ENCODE measurements at regions not wholly inside any gene's neighbourhood (a gene's known extent, or its start where the extent isn't known, plus 50 kb on each side); places are given as distances from the start of the nearest gene placed in this dataset.

DNA sequence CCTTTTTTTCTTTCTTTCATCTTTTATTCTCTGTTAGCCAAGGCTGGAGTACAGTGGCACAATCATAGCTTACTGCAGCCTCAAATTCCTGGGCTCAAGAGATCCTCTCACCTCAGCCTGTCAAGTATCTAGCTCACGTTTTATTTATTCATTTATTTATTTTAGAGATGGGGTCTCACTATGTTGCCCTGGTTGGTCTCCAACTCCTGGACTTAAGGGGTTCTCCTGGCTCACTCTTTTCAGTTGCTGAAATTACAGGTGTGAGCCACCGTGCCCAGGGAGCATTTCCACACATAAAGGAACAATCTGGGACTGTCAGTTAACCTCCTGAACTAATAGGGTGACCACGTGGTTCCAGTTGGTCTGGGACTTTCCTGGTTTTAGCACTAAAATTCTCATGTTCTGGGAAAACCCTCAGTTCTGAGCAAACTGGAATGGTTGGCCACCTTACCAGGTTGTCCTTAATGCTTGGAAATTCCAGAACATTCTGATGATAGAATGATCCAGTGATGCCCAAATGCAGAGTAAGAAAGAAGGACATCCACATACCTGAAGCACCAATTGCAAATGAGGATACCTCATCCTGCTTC lies 105.5 kb upstream of the ZNF217 start:
- TF ChIP-seq, protein P1, sequence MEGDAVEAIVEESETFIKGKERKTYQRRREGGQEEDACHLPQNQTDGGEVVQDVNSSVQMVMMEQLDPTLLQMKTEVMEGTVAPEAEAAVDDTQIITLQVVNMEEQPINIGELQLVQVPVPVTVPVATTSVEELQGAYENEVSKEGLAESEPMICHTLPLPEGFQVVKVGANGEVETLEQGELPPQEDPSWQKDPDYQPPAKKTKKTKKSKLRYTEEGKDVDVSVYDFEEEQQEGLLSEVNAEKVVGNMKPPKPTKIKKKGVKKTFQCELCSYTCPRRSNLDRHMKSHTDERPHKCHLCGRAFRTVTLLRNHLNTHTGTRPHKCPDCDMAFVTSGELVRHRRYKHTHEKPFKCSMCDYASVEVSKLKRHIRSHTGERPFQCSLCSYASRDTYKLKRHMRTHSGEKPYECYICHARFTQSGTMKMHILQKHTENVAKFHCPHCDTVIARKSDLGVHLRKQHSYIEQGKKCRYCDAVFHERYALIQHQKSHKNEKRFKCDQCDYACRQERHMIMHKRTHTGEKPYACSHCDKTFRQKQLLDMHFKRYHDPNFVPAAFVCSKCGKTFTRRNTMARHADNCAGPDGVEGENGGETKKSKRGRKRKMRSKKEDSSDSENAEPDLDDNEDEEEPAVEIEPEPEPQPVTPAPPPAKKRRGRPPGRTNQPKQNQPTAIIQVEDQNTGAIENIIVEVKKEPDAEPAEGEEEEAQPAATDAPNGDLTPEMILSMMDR (IDR thresholded peaks at IDR 0.05 in 4 of 5, conservative IDR thresholded peaks at IDR 0.05 in 1 of 5) = no peak
- no peak for TF ChIP-seq POLR2A (IDR thresholded peaks at IDR 0.05)

Data from gastrocnemius medialis (tissue), 4 donors.